Activated CD4-positive, alpha-beta T cell treated with anti-CD3 and anti-CD28 coated beads, Interleukin-2, amount 50 U/mL, for 24 hours (primary cell): ENCODE measurements at regions not wholly inside any gene's neighbourhood (a gene's known extent, or its start where the extent isn't known, plus 50 kb on each side); places are given as distances from the start of the nearest gene placed in this dataset.

Experiments used
- DNase-seq, 2 donors: peaks; one replicate each; pipeline ENCODE4 v3.0.0-alpha.2; 2020; ENCODE audit warnings: low read depth in 1 of 2, low spot score in 1 of 2

DNA sequence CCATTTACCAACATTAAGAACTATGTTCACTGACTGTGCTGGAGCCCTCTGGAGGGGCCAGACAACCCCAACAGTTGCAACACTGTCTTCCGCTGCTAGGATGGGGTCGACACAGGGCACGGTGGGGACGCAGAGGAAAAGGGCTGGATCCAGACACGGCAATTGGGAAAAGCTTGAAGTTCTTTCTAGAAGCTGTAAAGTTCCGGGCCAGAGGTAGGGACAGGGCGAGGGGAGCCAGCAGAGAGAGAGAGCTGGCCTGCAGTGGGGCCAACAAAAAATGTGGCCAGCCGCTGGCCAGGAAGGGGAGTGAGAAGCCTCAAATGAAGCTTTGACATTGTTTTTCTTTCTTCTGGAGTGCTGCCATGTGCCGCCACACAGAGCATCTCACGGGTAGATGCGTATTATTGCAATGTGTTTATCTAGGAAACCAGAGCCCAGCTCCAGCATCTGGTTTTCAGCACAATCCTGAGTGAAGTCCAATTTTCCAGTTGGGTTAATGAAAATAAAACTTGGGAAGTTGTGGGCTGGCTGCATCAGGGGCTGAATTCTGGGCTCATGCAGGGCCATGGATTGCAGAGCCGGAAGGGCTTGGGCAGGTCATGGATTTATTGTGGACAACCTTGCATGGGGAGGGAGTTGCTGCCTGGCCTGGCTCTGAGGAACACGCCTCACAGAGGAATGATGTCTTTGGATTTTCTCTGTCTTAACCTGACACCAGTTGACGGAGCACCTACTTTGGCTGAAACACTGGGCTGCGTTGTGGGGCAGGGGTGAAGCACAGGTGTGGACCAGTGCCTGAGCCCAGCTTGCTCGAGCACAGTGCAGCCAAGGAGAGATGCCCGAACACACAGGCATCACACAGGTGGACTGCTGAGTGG lies 67.6 kb upstream of the AMPD3 start:
- no peak for DNase-seq

DNA sequence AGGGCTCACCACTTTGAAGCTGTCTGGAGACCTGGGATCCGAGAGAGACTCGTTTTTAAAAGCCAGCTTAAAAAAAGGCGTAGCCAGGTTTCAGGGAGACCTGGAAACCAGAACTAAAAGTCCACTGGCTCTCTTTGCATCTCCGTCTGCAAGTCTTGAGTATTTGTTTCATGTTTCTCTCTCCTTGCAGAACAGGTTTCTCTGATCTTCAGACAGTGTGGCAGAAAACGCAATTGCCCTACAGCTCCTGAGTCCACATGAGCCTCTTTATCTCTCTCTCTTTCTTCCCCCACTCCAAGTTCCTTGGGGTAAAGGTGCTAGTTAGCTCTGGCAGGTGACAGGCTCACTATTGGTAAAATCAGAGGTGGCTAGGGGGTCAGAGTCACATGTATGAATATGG lies 67.0 kb upstream of the AMPD3 start:
- no peak for DNase-seq

DNA sequence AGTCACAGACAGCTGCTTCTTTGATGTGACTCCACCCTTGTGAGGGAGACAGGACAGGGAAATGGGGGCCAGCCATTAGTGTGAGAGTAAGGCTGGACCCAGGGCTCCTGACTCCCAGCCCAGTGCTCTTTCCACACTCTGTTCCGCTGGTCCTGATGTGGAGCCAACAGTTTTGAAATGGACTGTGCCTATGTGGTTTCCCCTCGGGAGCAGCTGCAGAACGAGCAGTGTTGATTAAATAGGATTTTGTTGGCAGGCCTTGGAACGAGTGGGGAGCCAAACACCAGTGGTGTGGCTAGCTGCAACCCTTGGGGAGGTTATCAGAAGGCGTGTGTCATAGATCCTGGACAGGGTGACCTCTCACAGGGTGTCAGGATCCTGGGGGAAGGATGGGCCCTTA lies 66.5 kb upstream of the AMPD3 start:
- DNase-seq = no peak

DNA sequence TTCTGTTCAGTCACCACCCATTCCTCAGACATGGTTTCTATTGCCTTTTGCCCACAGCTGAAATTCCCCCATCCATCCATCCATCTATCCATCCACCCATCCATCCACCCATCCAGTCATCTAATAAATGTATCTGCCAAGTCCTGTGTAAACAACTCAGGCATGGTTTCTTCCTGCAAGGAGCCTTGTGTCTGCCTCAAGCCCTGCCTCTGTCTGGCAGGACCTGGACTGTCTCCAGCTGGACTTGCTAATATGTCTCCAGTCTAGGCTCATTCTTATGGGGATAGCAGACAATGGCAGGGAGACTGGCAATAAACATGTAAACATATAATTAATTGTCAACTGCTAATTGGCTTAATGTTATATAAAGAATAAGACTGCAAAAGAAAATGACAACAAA lies 64.7 kb upstream of the AMPD3 start:
- no peak for DNase-seq

DNA sequence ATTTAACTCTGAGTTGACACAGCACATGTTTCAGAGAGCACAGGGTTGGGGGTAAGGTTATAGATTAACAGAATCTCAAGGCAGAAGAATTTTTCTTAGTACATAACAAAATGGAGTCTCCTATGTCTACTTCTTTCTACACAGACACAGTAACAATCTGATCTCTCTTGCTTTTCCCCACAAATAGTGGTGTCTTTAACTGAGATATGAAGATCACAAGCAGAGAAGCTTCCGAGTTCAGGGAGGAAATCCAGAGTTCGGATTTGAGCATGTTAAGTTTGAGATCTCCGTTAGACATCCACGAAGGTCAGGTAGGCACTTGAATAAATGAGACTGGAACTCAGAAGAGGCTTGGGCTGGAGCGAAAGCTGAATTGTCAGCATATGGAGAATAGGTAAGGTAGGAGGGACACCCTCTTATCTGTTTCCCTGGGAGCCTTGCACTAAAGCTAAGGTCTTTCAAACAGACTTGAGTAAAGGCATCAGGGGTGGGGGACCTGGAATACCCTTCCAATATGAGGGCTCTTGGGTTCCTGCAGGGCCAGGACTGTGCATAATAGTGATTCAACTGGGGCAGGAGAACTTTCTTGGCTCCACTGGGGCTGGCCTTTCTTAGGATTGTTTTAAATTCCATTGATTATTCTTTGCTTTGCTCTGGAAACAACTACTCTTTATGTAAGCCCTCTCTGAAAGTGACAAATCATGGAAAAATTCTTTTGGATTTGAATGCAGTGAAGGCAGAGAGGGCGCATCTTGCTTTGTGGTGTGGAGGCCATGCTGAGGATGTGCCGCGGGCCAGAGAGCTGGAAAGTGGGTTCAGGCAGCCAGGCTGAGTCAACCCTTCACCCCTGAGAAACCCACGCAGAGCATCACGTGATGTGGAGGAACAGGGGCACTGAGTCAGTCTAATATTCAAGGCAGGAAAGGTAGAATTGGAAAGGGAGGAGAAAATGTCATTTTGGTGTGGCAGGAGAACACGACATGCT lies 62.7 kb upstream of the AMPD3 start:
- DNase-seq = no peak

DNA sequence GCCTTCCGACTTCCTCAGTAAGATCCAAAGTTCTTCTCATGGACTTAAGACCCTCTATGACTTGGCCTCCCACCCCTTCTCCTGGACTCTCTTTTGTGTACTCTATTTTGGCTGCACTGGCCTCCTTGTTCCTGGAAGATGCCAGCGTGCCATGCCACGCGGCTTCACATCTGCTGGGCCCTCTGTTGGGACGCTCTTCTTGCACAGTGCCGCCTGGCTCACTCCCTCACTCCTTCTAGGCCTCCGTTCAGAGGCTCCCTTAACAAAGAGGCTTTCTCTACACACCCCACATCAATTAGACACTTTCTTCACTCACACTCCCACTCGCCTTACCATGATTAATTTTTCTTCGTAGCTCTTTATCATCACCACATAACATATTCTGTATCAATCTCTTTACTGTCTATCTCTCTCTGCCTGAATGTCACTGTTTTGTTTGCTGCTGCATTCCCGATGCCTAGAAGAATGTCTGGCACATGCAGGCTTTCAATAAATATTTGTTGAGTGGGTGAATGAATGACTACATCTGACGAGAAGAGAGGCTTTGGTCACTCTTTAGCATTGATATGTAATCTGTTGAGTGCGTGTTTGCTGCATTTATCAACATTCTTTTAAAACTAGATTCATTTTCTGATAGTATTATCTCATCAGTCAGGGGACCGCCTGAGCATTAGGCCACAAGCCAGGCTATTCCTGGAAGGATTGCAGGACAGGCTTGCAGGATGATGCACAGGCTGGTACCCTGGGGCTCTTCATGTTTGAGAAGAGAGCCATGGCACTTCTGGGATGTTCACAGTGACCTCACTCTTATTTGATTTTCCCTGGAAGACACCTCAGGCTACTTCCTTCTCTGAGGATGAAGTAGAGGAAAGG lies 60.6 kb upstream of the AMPD3 start:
- DNase-seq = no peak

DNA sequence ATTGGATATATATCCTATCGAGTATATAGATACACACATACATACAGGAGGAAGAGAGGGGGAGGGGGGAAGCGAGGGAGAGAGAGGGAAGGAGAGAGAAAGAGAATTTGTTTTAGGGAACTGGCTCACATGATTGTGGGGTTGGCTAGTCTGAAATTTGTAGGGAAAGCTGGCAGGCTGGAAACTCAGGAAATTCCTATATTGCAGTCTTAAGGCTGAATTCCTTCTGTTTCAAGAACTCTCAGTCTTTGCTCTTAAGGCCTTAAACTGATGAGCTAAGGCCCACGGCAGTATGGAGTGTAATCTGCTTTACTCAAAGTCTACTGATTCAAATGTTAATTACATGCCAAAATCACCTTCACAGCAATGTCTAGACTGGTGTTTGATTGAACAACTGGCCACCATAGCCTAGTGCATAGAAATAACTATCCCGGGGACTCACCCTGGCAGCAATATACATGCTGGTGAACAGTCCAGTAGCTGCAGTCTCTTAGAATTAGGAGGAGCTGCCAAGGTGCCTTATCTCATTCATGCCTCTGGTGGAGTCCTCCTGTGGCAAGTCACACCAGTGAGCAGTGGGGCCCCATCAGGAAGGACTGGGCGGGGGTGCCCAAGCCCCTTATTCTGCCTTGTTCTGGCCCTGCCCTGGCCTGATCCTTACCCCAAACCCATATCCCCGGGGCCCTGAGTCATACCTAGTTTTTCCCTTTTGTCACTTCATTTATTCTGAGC lies 59.7 kb upstream of the AMPD3 start:
- no peak for DNase-seq

DNA sequence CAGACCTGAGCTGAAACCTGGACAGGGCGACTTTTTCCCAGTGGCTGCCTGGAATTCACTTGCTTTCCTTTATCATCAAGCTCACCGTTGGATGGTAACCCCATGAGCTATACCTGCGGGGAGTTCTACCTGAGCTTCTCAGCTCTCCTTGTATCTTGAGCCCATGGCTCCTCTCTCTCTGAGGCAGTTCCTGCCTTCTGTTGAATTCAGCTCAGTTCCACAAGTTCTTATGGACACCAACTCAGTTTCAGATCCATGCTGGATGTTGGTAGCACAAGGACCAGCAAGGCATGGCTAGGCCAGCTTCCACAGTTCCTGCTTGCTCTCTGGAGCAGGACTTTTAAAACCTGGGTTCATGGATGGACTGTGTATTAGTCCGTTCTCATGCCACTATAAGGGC lies 58.3 kb upstream of the AMPD3 start:
- DNase-seq = no peak

DNA sequence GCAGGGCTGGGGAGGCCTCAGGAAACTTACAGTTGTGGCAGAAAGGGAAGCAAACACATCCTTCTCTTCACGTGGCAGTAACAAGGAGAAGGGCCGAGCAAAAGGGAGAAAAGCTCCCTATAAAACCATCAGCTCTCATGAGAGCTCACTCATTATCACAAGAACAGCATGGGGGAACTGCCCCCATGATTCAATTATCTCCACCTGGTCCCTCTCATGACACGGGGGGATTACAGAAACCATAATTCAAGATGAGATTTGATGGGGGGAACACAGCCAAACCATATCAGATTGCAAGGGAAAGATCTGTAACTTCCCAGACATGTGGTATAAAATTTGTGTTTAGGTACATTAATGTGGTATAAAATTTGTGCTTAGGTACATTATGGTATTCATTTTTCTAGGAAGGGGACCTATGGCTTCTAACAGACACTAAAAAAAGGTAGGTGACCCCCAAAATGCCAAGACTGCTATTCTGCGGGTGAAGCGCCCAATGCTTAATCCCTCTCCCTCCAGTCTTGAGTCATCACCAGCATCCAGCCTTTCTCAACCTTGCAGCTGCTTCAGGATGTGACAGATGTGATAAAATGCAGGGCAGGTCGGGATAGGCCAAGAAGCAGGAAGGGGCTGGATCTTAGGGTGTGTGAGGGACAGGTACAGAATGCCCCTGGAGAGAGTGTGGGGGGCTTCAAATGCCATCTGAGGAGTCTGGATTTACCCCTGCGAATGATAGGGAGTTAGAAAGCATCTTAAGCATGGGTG lies 57.7 kb upstream of the AMPD3 start:
- no peak for DNase-seq

DNA sequence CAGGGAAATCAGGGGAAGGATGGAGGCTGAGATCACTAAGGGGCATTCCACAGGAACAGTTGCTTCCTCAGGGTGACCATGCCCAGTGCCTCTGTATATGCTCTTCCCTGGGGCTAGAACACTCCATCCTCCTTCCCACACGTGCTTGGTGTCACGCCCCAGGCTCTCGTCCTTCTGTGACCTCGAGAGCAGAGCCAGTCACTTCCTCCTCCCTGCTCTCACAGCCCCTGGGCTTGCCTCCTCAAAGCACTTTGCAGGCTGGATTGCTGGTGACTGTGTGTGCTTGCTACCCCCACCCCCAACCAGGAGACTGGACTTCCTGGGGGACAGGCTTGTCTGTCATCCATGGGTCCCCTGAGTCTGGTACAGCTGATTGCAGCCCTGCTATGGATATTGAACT lies 56.5 kb upstream of the AMPD3 start:
- no peak for DNase-seq

DNA sequence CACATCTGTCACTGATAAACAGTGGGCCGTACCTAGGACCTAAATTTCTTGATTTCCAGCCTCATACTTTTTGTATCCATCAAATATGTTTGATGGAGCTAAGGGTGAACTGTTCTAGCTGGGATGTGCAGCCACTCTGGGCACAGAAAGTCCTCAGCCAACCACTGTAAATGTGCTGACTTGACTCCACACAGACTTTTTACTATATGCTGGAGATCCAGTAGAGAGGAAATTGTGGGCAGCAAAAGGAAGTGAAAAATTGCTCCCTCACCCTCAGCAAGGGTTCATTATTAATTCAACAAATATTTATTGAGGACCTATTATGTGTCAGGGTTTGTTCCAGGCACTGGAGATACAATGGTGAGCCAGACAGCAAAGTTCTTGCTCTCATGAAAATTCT lies 54.2 kb upstream of the AMPD3 start:
- DNase-seq = no peak

DNA sequence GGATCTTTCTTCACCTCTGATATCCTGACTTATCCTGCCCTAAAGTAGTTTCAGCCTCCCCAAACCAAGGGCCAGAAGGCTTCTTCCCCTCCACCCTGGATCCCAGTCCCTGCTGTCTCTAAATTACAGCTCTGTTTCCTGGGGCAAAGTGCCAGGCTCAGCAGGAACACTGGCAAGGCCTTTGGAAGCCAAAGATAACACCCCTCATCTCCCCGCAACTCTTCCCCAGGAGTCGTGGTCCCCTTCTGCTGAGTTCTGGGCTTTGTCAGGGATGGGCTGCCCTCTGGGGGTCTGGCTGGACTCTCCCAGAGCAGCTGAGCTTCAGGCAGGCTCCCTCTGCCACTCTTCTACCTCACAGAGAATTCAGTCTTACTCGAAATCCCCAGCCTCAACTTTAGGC lies 53.8 kb upstream of the AMPD3 start:
- no peak for DNase-seq

DNA sequence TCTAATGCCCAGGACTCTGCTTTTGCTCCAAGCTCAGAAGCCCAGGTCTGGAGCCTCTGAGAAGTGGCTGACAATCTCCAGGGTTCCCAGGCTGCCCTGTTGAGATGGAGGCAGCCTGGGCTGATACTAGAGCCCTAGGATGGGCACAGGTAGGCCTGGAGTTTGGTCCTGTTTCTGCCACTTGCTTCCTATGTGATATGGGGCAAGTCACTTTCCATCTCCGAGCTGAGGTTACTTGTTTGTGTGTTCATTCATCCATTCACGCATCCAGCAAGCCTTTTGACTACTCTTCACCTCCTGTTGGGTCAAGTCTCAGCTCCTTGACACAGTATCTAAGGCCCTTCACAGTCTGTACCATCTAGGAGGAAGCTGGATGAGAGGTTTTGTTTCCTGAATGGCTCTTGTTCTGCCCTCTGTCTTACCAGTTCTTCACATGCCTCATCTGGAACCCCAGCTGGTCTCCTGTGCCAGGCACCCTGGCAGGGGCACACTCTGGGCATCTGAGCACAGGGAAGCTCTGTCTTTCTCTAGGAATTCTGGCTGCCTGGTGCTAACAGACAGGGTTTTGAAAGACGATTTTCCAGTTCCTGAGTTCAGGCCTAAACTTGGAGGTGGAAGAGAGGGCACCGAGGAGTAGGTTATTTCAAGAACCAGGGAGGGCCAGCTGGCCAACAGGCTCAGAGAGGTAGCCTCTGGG lies 53.2 kb upstream of the AMPD3 start:
- no peak for DNase-seq
